HEK293 (cell line): ENCODE measurements at regions not wholly inside any gene's neighbourhood (a gene's known extent, or its start where the extent isn't known, plus 50 kb on each side); places are given as distances from the start of the nearest gene placed in this dataset.

Experiments
- CTCF ChIA-PET: fragments of 350-600 bp; formaldehyde crosslinking; extraction: SDS; loops from one replicate; lab custom pipeline; 2021; ENCODE audit warnings: antibody characterized with exemption; lab: Yijun Ruan, JAX
- POLR2A ChIA-PET: fragments of 300-600 bp; formaldehyde crosslinking; extraction: SDS; loops from one replicate; lab custom pipeline; 2020; ENCODE audit warnings: antibody characterized with exemption, inconsistent platforms; lab: Yijun Ruan, JAX
- H3K27ac ChIP-seq: fragments of 200-500 bp; sonication (Bioruptor generic); 2 replicates; pipeline ENCODE4 v1.5.1; 2014; ENCODE audit warnings: low read depth, low read length, control low read depth, inconsistent platforms; ENCODE audit errors: extremely low read depth
- H3K36me3 ChIP-seq, 2 experiments: fragments of 200-500 bp in 1 of 2; sonication (Bioruptor generic) in 1 of 2; 1 replicate in 1 of 2; 2 replicates in 1 of 2; pipeline ENCODE4 v1.5.1; 2014 to 2017; ENCODE audit warnings: inconsistent platforms in 2 of 2, low read length in 2 of 2; ENCODE audit not compliant: control insufficient read depth in 2 of 2, insufficient read depth in 1 of 2
- H3K4me1 ChIP-seq: fragments of 200-500 bp; sonication (Bioruptor generic); 2 replicates; pipeline ENCODE4 v1.5.1; 2014; ENCODE audit warnings: mild to moderate bottlenecking, low read length, inconsistent platforms; ENCODE audit not compliant: control insufficient read depth, insufficient read depth
- H3K4me3 ChIP-seq: 2 replicates; pipeline ENCODE4 v1.5.1; 2011; ENCODE audit warnings: low read depth, mild to moderate bottlenecking, control low read depth, low read length, moderate library complexity
- H3K9me3 ChIP-seq: fragments of 200-500 bp; sonication (Bioruptor generic); 2 replicates; pipeline ENCODE4 v1.5.1; 2014; ENCODE audit warnings: low read depth, low read length, inconsistent platforms; ENCODE audit not compliant: control insufficient read depth, insufficient read depth
- GFI1B ChIP-seq: fragments of 450-650 bp; formaldehyde crosslinking; IDR thresholded peaks from 2 replicates; pipeline ENCODE4 v1.5.1; 2016; ENCODE audit warnings: missing biosample characterization, missing genetic modification characterization
- HOXC10 ChIP-seq: sonication (generic); formaldehyde crosslinking; IDR thresholded peaks from 2 replicates; pipeline ENCODE4 v1.8.1; 2023; ENCODE audit warnings: mild to moderate bottlenecking, missing genetic modification reagents
- KLF9 ChIP-seq: fragments of 450-650 bp; formaldehyde crosslinking; IDR thresholded peaks from 2 replicates; pipeline ENCODE4 v1.5.1; 2016; ENCODE audit warnings: missing biosample characterization, missing genetic modification characterization, low read depth
- OVOL3 ChIP-seq: fragments of 450-650 bp; formaldehyde crosslinking; IDR thresholded peaks from 2 replicates; pipeline ENCODE4 v1.5.1; 2016; ENCODE audit warnings: missing biosample characterization, missing genetic modification characterization
- PRDM1 ChIP-seq: fragments of 450-650 bp; formaldehyde crosslinking; IDR thresholded peaks from 2 replicates; pipeline ENCODE4; 2016; ENCODE audit warnings: missing biosample characterization, missing genetic modification characterization
- TRIM28 ChIP-seq: IDR thresholded peaks from 2 replicates; pipeline ENCODE4 v1.6.1; 2011; ENCODE audit warnings: low read length, control low read depth, borderline replicate concordance
- WT1 ChIP-seq: fragments of 450-650 bp; formaldehyde crosslinking; IDR thresholded peaks from 2 replicates; pipeline ENCODE4 v1.5.1; 2016; ENCODE audit warnings: missing biosample characterization, missing genetic modification characterization
- ZEB2 ChIP-seq: fragments of 450-650 bp; formaldehyde crosslinking; IDR thresholded peaks from 2 replicates; pipeline ENCODE4 v1.5.1; 2016; ENCODE audit warnings: missing biosample characterization, missing genetic modification characterization
- ZFP37 ChIP-seq: fragments of 450-650 bp; formaldehyde crosslinking; IDR thresholded peaks from 2 replicates; pipeline ENCODE4 v1.5.1; 2016; ENCODE audit warnings: missing biosample characterization, missing genetic modification characterization
- ZNF132 ChIP-seq: fragments of 450-650 bp; formaldehyde crosslinking; IDR thresholded peaks from 2 replicates; pipeline ENCODE4 v1.5.1; 2017; ENCODE audit warnings: missing biosample characterization, missing genetic modification characterization, borderline replicate concordance
- ZNF184 ChIP-seq: fragments of 450-650 bp; IDR thresholded peaks from 2 replicates; pipeline ENCODE4 v1.5.1; 2018; ENCODE audit warnings: missing biosample characterization, mild to moderate bottlenecking, missing genetic modification characterization
- ZNF19 ChIP-seq: fragments of 450-650 bp; formaldehyde crosslinking; IDR thresholded peaks from 2 replicates; pipeline ENCODE4; 2016; ENCODE audit warnings: missing biosample characterization, missing genetic modification characterization, low read depth
- ZNF302 ChIP-seq: fragments of 450-650 bp; formaldehyde crosslinking; IDR thresholded peaks from 2 replicates; pipeline ENCODE4 v1.5.1; 2016; ENCODE audit warnings: missing biosample characterization, missing genetic modification characterization, low read depth
- ZNF510 ChIP-seq: fragments of 450-650 bp; formaldehyde crosslinking; IDR thresholded peaks from 2 replicates; pipeline ENCODE4 v1.5.1; 2018; ENCODE audit warnings: mild to moderate bottlenecking, missing genetic modification characterization, missing biosample characterization; ENCODE audit not compliant: insufficient replicate concordance
- ZNF514 ChIP-seq: fragments of 450-650 bp; formaldehyde crosslinking; IDR thresholded peaks from 2 replicates; pipeline ENCODE4 v1.5.1; 2016; ENCODE audit warnings: missing biosample characterization, missing genetic modification characterization
- ZNF555 ChIP-seq: fragments of 450-650 bp; formaldehyde crosslinking; conservative IDR thresholded peaks from 2 replicates; pipeline ENCODE4 v1.5.1; 2017; ENCODE audit warnings: missing biosample characterization, mild to moderate bottlenecking, missing genetic modification characterization, inconsistent platforms
- ZNF580 ChIP-seq: fragments of 450-650 bp; formaldehyde crosslinking; IDR thresholded peaks from 2 replicates; pipeline ENCODE4 v1.5.1; 2016; ENCODE audit warnings: missing biosample characterization, missing genetic modification characterization
- ZNF600 ChIP-seq: fragments of 450-650 bp; formaldehyde crosslinking; IDR thresholded peaks from 2 replicates; pipeline ENCODE4 v1.5.1; 2016; ENCODE audit warnings: missing biosample characterization, missing genetic modification characterization
- ZNF624 ChIP-seq: fragments of 450-650 bp; formaldehyde crosslinking; IDR thresholded peaks from 2 replicates; pipeline ENCODE4 v1.5.1; 2017; ENCODE audit warnings: missing biosample characterization, missing genetic modification characterization
- ZNF677 ChIP-seq: fragments of 450-650 bp; IDR thresholded peaks from 2 replicates; pipeline ENCODE4 v1.5.0; 2018; ENCODE audit warnings: missing biosample characterization, mild to moderate bottlenecking, missing genetic modification characterization, moderate library complexity
- ZNF707 ChIP-seq: fragments of 450-650 bp; formaldehyde crosslinking; IDR thresholded peaks from 2 replicates; pipeline ENCODE4 v1.5.1; 2016; ENCODE audit warnings: missing biosample characterization, missing genetic modification characterization
- ZNF747 ChIP-seq: fragments of 450-650 bp; formaldehyde crosslinking; IDR thresholded peaks from 2 replicates; pipeline ENCODE4 v1.5.1; 2016; ENCODE audit warnings: missing biosample characterization, missing genetic modification characterization
- ZNF76 ChIP-seq: fragments of 450-650 bp; formaldehyde crosslinking; IDR thresholded peaks from 2 replicates; pipeline ENCODE4; 2016; ENCODE audit warnings: low read depth, missing biosample characterization, missing genetic modification characterization, borderline replicate concordance
- ZNF777 ChIP-seq: fragments of 450-650 bp; formaldehyde crosslinking; IDR thresholded peaks from 2 replicates; pipeline ENCODE4 v1.5.1; 2017; ENCODE audit warnings: missing biosample characterization, missing genetic modification characterization, borderline replicate concordance
- TF ChIP-seq, protein P1 (sequence below): fragments of 450-650 bp; formaldehyde crosslinking; IDR thresholded peaks from 2 replicates; pipeline ENCODE4 v1.5.1; 2016; ENCODE audit warnings: missing biosample characterization, missing genetic modification characterization, low read depth
- TF ChIP-seq, protein P2 (sequence below): fragments of 450-650 bp; formaldehyde crosslinking; IDR thresholded peaks from 2 replicates; pipeline ENCODE4 v1.5.1; 2016; ENCODE audit warnings: missing biosample characterization, missing genetic modification characterization
- TF ChIP-seq, protein P3 (sequence below): fragments of 450-650 bp; formaldehyde crosslinking; IDR thresholded peaks from 2 replicates; pipeline ENCODE4 v1.5.1; 2016; ENCODE audit warnings: missing biosample characterization, missing genetic modification characterization

GRCh38 chr7:142608630-142609428, 140.4 kb upstream of the PRSS1 start:
- ChIA-PET CTCF (interaction anchor here (0.7 to 2.5 kb wide), 12 partner anchors 12 to 606 kb away, joined by 3 to 10 read pairs (median 4); no protein-coding TSS in a partner anchor), POLR2A (no interaction called here)
- Histone ChIP-seq H3K4me1 (no peaks in the 10 kb centered on the region), H3K9me3 (no peaks in the 10 kb centered on the region), H3K36me3 (no peaks in the 10 kb centered on the region), H3K4me3 (no peak overlapping the region), H3K27ac (no peak overlapping the region)
- TF ChIP-seq ZNF514 (tag by site-specific recombination) = no peak
- no peak for TF ChIP-seq ZNF302
- no peak for TF ChIP-seq TRIM28
- TF ChIP-seq ZEB2 (tag by site-specific recombination) = no peak
- no peak for TF ChIP-seq ZNF184 (tag by site-specific recombination)
- TF ChIP-seq ZNF677 (tag by site-specific recombination) = no peak
- TF ChIP-seq ZNF600 (tag by site-specific recombination) = no peak
- TF ChIP-seq GFI1B = no peak
- TF ChIP-seq ZFP37 (tag by site-specific recombination) = no peak
- no peak for TF ChIP-seq ZNF777 (tag by site-specific recombination)

- Histone ChIP-seq H3K36me3 (no peaks in the 10 kb centered on the region), H3K4me1 (no peaks in the 10 kb centered on the region), H3K9me3 (no peaks in the 10 kb centered on the region), H3K4me3 (no peak overlapping the region), H3K27ac (no peak overlapping the region)
- TF ChIP-seq ZNF510 (tag by site-specific recombination) = no peak
- no peak for TF ChIP-seq ZNF76
- no peak for TF ChIP-seq ZNF624 (tag by site-specific recombination)
- no peak for TF ChIP-seq KLF9 (tag by site-specific recombination)
- TF ChIP-seq, protein P1, sequence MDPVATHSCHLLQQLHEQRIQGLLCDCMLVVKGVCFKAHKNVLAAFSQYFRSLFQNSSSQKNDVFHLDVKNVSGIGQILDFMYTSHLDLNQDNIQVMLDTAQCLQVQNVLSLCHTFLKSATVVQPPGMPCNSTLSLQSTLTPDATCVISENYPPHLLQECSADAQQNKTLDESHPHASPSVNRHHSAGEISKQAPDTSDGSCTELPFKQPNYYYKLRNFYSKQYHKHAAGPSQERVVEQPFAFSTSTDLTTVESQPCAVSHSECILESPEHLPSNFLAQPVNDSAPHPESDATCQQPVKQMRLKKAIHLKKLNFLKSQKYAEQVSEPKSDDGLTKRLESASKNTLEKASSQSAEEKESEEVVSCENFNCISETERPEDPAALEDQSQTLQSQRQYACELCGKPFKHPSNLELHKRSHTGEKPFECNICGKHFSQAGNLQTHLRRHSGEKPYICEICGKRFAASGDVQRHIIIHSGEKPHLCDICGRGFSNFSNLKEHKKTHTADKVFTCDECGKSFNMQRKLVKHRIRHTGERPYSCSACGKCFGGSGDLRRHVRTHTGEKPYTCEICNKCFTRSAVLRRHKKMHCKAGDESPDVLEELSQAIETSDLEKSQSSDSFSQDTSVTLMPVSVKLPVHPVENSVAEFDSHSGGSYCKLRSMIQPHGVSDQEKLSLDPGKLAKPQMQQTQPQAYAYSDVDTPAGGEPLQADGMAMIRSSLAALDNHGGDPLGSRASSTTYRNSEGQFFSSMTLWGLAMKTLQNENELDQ (tag by site-specific recombination) = no peak
- no peak for TF ChIP-seq WT1 (tag by site-specific recombination)
- no peak for TF ChIP-seq ZNF302
- no peak for TF ChIP-seq ZNF132 (tag by site-specific recombination)
- TF ChIP-seq ZNF747 (tag by site-specific recombination) = no peak
- TF ChIP-seq ZNF19 (tag by site-specific recombination) = no peak
- TF ChIP-seq HOXC10 (CRISPR knock-in tag) = no peak
- ChIA-PET POLR2A (no interaction called here), CTCF (interaction anchor here (0.6 to 2.0 kb wide), 9 partner anchors 10 to 611 kb away, joined by 3 to 13 read pairs (median 4); no protein-coding TSS in a partner anchor)
These were observed 141.9 kb upstream of the PRSS1 start for GRCh38 chr7:142607351-142607750.

GRCh38 chr7:142606081-142606480, 143.2 kb upstream of the PRSS1 start:
- ChIA-PET POLR2A (no interaction called here), CTCF (interaction anchor here (0.7 to 2.0 kb wide), 6 partner anchors 9 to 609 kb away, joined by 3 to 13 read pairs (median 4); no protein-coding TSS in a partner anchor)
- Histone ChIP-seq H3K27ac (no peak overlapping the region), H3K4me3 (no peak overlapping the region), H3K4me1 (no peaks in the 10 kb centered on the region), H3K9me3 (no peaks in the 10 kb centered on the region), H3K36me3 (no peaks in the 10 kb centered on the region)
- TF ChIP-seq OVOL3 (tag by site-specific recombination) = no peak
- TF ChIP-seq, protein P2, sequence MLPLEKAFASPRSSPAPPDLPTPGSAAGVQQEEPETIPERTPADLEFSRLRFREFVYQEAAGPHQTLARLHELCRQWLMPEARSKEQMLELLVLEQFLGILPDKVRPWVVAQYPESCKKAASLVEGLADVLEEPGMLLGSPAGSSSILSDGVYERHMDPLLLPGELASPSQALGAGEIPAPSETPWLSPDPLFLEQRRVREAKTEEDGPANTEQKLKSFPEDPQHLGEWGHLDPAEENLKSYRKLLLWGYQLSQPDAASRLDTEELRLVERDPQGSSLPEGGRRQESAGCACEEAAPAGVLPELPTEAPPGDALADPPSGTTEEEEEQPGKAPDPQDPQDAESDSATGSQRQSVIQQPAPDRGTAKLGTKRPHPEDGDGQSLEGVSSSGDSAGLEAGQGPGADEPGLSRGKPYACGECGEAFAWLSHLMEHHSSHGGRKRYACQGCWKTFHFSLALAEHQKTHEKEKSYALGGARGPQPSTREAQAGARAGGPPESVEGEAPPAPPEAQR = no peak
- no peak for TF ChIP-seq ZNF580 (tag by site-specific recombination)
- TF ChIP-seq, protein P3, sequence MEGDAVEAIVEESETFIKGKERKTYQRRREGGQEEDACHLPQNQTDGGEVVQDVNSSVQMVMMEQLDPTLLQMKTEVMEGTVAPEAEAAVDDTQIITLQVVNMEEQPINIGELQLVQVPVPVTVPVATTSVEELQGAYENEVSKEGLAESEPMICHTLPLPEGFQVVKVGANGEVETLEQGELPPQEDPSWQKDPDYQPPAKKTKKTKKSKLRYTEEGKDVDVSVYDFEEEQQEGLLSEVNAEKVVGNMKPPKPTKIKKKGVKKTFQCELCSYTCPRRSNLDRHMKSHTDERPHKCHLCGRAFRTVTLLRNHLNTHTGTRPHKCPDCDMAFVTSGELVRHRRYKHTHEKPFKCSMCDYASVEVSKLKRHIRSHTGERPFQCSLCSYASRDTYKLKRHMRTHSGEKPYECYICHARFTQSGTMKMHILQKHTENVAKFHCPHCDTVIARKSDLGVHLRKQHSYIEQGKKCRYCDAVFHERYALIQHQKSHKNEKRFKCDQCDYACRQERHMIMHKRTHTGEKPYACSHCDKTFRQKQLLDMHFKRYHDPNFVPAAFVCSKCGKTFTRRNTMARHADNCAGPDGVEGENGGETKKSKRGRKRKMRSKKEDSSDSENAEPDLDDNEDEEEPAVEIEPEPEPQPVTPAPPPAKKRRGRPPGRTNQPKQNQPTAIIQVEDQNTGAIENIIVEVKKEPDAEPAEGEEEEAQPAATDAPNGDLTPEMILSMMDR (tag by site-specific recombination) = no peak
- TF ChIP-seq PRDM1 (tag by site-specific recombination) = no peak
- TF ChIP-seq HOXC10 (CRISPR knock-in tag) = no peak
- no peak for TF ChIP-seq ZNF19 (tag by site-specific recombination)
- TF ChIP-seq ZNF707 (tag by site-specific recombination) = no peak
- no peak for TF ChIP-seq ZNF555 (tag by site-specific recombination)
